HAP-1 (cell line): ENCODE measurements at regions not wholly inside any gene's neighbourhood (a gene's known extent, or its start where the extent isn't known, plus 50 kb on each side); places are given as distances from the start of the nearest gene placed in this dataset.

Source experiments
- DNase-seq, 2 experiments: peaks; one replicate each; pipeline ENCODE4 v3.0.0-alpha.2; 2016 to 2020; ENCODE audit warnings: low spot score in 2 of 2
- H3K27me3 ChIP-seq: fragments of 250-450 bp; sonication (Bioruptor Pico); 2 replicates; pipeline ENCODE4 v1.5.1; 2020; ENCODE audit warnings: low read depth, mild to moderate bottlenecking, moderate library complexity
- H3K36me3 ChIP-seq: fragments of 250-450 bp; sonication (Bioruptor Pico); replicated peaks from 2 replicates; pipeline ENCODE4 v1.5.1; 2020; ENCODE audit warnings: mild to moderate bottlenecking
- H3K4me1 ChIP-seq: fragments of 250-450 bp; sonication (Bioruptor Pico); 2 replicates; pipeline ENCODE4 v1.5.1; 2020; ENCODE audit warnings: mild to moderate bottlenecking
- H3K4me3 ChIP-seq: fragments of 250-450 bp; sonication (Bioruptor Pico); 2 replicates; pipeline ENCODE4 v1.5.1; 2020; ENCODE audit warnings: mild to moderate bottlenecking, moderate library complexity
- H3K9me3 ChIP-seq: fragments of 250-450 bp; sonication (Bioruptor Pico); 2 replicates; pipeline ENCODE4 v1.5.1; 2020; ENCODE audit warnings: mild to moderate bottlenecking, moderate library complexity
- in situ Hi-C: fragments of 300-500 bp; cut with MboI; formaldehyde crosslinking; loops from 3 replicates; pipeline ENCODE4 v1.14.3; 2020; ENCODE audit warnings: low sequenced_read_pairs, inconsistent platforms, mixed read lengths

GRCh38 chr6:103273048-103273447, 1586.7 kb downstream of the HACE1 start:
- peak in 1 of 2 experiments; percentile 38 for DNase-seq
- Histone ChIP-seq H3K4me1 (no peaks in the 10 kb centered on the region), H3K27me3 (no peaks in the 10 kb centered on the region), H3K9me3 (no peaks in the 10 kb centered on the region), H3K4me3 (no peak overlapping the region), H3K36me3 (no peaks in the 10 kb centered on the region)
- in situ Hi-C loops, result no loop called here

- Histone ChIP-seq H3K36me3 (no peaks in the 10 kb centered on the region), H3K9me3 (no peaks in the 10 kb centered on the region), H3K27me3 (no peaks in the 10 kb centered on the region), H3K4me3 (no peak overlapping the region), H3K4me1 (no peaks in the 10 kb centered on the region)
- DNase-seq, result no peak
- in situ Hi-C loops, result no loop called here
Measured at GRCh38 chr6:103269581-103269980, 1590.1 kb downstream of the HACE1 start.

- H3K4me1 ChIP-seq, result no peaks in the 10 kb centered on the region
- in situ Hi-C loops, result no loop called here
- H3K9me3 ChIP-seq, result no peaks in the 10 kb centered on the region
- no peaks in the 10 kb centered on the region for H3K27me3 ChIP-seq
- H3K4me3 ChIP-seq, result no peak overlapping the region
- no peak for DNase-seq
- H3K36me3 ChIP-seq, result no peaks in the 10 kb centered on the region
Measured at GRCh38 chr6:103268335-103268734, 1591.4 kb downstream of the HACE1 start.

- no peaks in the 10 kb centered on the region for H3K9me3 ChIP-seq
- in situ Hi-C loops, result no loop called here
- H3K4me3 ChIP-seq, result no peak overlapping the region
- H3K36me3 ChIP-seq, result no peaks in the 10 kb centered on the region
- H3K4me1 ChIP-seq, result no peaks in the 10 kb centered on the region
- no peak for DNase-seq
- H3K27me3 ChIP-seq, result no peaks in the 10 kb centered on the region
Measured at GRCh38 chr6:103264020-103264419, 1595.7 kb downstream of the HACE1 start.

GRCh38 chr6:103255132-103255531, 1604.6 kb downstream of the HACE1 start:
- no peak for DNase-seq
- peaks cover 3% of the 10 kb centered on the region; the same call in 1 of the 2 replicates for H3K27me3 ChIP-seq
- H3K4me3 ChIP-seq, result no peak overlapping the region
- no peaks in the 10 kb centered on the region for H3K9me3 ChIP-seq
- no peaks in the 10 kb centered on the region for H3K4me1 ChIP-seq
- no peaks in the 10 kb centered on the region for H3K36me3 ChIP-seq
- in situ Hi-C loops, result no loop called here

GRCh38 chr6:103236923-103237322, 1622.8 kb downstream of the HACE1 start:
- no peak for DNase-seq
- no peak overlapping the region for H3K4me3 ChIP-seq
- H3K9me3 ChIP-seq, result no peaks in the 10 kb centered on the region
- no peaks in the 10 kb centered on the region for H3K36me3 ChIP-seq
- no peaks in the 10 kb centered on the region for H3K4me1 ChIP-seq
- in situ Hi-C loops, result no loop called here
- no peaks in the 10 kb centered on the region for H3K27me3 ChIP-seq

- Histone ChIP-seq H3K27me3 (no peaks in the 10 kb centered on the region), H3K4me1 (no peaks in the 10 kb centered on the region), H3K9me3 (no peaks in the 10 kb centered on the region), H3K36me3 (no peaks in the 10 kb centered on the region), H3K4me3 (no peak overlapping the region)
- DNase-seq, result no peak
- in situ Hi-C loops, result no loop called here
Measured at GRCh38 chr6:103231181-103231580, 1628.5 kb downstream of the HACE1 start.

- Histone ChIP-seq H3K36me3 (no peaks in the 10 kb centered on the region), H3K4me3 (no peak overlapping the region), H3K27me3 (0 out of 2 replicates have a peak, but pooled peaks cover 5% of the 10 kb centered on the region), H3K4me1 (no peaks in the 10 kb centered on the region), H3K9me3 (no peaks in the 10 kb centered on the region)
- in situ Hi-C loops, result no loop called here
- no peak for DNase-seq
Measured at GRCh38 chr6:103215847-103216246, 1643.9 kb downstream of the HACE1 start.

- in situ Hi-C loops, result no loop called here
- H3K4me1 ChIP-seq, result no peaks in the 10 kb centered on the region
- no peak for DNase-seq
Measured at GRCh38 chr6:103210686-103211085, 1649.0 kb downstream of the HACE1 start.

GRCh38 chr6:103198386-103198785, 1661.3 kb downstream of the HACE1 start:
- Histone ChIP-seq H3K27me3 (no peaks in the 10 kb centered on the region), H3K4me3 (no peak overlapping the region), H3K4me1 (no peaks in the 10 kb centered on the region), H3K9me3 (no peaks in the 10 kb centered on the region), H3K36me3 (no peaks in the 10 kb centered on the region)
- DNase-seq, result no peak
- in situ Hi-C loops, result no loop called here

More at GRCh38 chr6:103210686-103211085, 1649.0 kb downstream of the HACE1 start:
- Histone ChIP-seq H3K36me3 (no peaks in the 10 kb centered on the region), H3K9me3 (no peaks in the 10 kb centered on the region), H3K4me3 (no peak overlapping the region), H3K27me3 (0 out of 2 replicates have a peak, but pooled peaks cover 2% of the 10 kb centered on the region)

GRCh38 chr6:103193413-103193812, 1666.3 kb downstream of the HACE1 start:
- no peak overlapping the region for H3K4me3 ChIP-seq
- H3K27me3 ChIP-seq, result no peaks in the 10 kb centered on the region
- no peaks in the 10 kb centered on the region for H3K36me3 ChIP-seq
- no peaks in the 10 kb centered on the region for H3K4me1 ChIP-seq
- no peak for DNase-seq
- in situ Hi-C loops, result no loop called here
- no peaks in the 10 kb centered on the region for H3K9me3 ChIP-seq

GRCh38 chr6:103191391-103192093, 1668.2 kb downstream of the HACE1 start:
- H3K9me3 ChIP-seq, result no peaks in the 10 kb centered on the region
- in situ Hi-C loops, result no loop called here

GRCh38 chr6:103184776-103185175, 1674.9 kb downstream of the HACE1 start:
- H3K4me3 ChIP-seq, result no peak overlapping the region
- in situ Hi-C loops, result no loop called here
- DNase-seq, result no peak
- no peaks in the 10 kb centered on the region for H3K36me3 ChIP-seq
- no peaks in the 10 kb centered on the region for H3K9me3 ChIP-seq
- H3K4me1 ChIP-seq, result no peaks in the 10 kb centered on the region
- H3K27me3 ChIP-seq, result no peaks in the 10 kb centered on the region

More at GRCh38 chr6:103191391-103192093, 1668.2 kb downstream of the HACE1 start:
- DNase-seq, result no peak
- no peak overlapping the region for H3K4me3 ChIP-seq
- H3K4me1 ChIP-seq, result no peaks in the 10 kb centered on the region
- no peaks in the 10 kb centered on the region for H3K27me3 ChIP-seq
- no peaks in the 10 kb centered on the region for H3K36me3 ChIP-seq

- no peak for DNase-seq
- in situ Hi-C loops, result no loop called here
Measured at GRCh38 chr6:103183831-103184411, 1675.8 kb downstream of the HACE1 start.

More at GRCh38 chr6:103183831-103184411, 1675.8 kb downstream of the HACE1 start:
- no peaks in the 10 kb centered on the region for H3K9me3 ChIP-seq
- no peak overlapping the region for H3K4me3 ChIP-seq
- H3K4me1 ChIP-seq, result no peaks in the 10 kb centered on the region
- H3K36me3 ChIP-seq, result no peaks in the 10 kb centered on the region
- H3K27me3 ChIP-seq, result no peaks in the 10 kb centered on the region
